Gastrocnemius medialis (tissue), 4 donors: ENCODE measurements at regions not wholly inside any gene's neighbourhood (a gene's known extent, or its start where the extent isn't known, plus 50 kb on each side); places are given as distances from the start of the nearest gene placed in this dataset.

ENCODE experiments used
- POLR2A ChIP-seq, 2 donors: fragments of 450-650 bp; IDR thresholded peaks; one replicate each; pipeline ENCODE4 v1.6.1; 2017; ENCODE audit warnings: antibody characterized with exemption in 2 of 2, mild to moderate bottlenecking in 2 of 2, moderate library complexity in 2 of 2
- TF ChIP-seq, protein P1 (sequence below), 5 experiments: fragments of 450-650 bp in 3 of 5; fragments of 200-600 bp in 2 of 5; sonication (generic) in 2 of 5; IDR thresholded peaks in 4 of 5; conservative IDR thresholded peaks in 1 of 5; 1 replicate in 4 of 5; 2 replicates in 1 of 5; pipeline ENCODE4 v1.5.1; 2016 to 2019; ENCODE audit warnings: antibody characterized with exemption in 5 of 5, mild to moderate bottlenecking in 3 of 5, moderate library complexity in 3 of 5

DNA sequence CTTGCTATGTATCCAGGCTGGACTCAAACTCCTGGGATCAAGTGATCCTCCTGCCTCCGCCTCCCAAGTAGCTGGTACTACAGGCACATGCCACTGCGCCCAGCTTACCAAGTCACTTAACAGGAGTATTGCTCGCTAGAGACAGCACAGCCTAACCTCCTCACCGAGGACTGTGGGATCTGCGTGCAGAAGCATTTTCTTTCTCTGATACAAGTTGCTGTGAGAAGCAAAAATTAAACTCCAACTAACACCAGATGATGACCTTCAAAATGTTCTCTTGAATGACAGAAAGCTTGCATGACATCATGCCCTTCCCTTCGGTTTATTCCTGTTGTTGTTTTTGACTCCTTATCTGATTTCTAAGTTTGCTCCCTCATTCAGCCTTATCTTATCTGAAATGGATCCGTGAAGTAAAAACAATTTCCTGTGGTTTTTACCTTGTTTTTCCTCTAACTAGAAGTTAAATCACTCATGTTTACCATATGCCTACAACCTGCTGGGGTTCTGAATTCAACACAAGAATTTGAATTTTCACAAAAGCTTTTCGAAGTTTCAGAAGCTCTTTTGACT is 94.4 kb upstream of the KIF5B start:
- no peak for TF ChIP-seq POLR2A (IDR thresholded peaks at IDR 0.05)
- TF ChIP-seq, protein P1, sequence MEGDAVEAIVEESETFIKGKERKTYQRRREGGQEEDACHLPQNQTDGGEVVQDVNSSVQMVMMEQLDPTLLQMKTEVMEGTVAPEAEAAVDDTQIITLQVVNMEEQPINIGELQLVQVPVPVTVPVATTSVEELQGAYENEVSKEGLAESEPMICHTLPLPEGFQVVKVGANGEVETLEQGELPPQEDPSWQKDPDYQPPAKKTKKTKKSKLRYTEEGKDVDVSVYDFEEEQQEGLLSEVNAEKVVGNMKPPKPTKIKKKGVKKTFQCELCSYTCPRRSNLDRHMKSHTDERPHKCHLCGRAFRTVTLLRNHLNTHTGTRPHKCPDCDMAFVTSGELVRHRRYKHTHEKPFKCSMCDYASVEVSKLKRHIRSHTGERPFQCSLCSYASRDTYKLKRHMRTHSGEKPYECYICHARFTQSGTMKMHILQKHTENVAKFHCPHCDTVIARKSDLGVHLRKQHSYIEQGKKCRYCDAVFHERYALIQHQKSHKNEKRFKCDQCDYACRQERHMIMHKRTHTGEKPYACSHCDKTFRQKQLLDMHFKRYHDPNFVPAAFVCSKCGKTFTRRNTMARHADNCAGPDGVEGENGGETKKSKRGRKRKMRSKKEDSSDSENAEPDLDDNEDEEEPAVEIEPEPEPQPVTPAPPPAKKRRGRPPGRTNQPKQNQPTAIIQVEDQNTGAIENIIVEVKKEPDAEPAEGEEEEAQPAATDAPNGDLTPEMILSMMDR (IDR thresholded peaks at IDR 0.05 in 4 of 5, conservative IDR thresholded peaks at IDR 0.05 in 1 of 5), result no peak
